GM06990 (cell line): ENCODE measurements at regions not wholly inside any gene's neighbourhood (a gene's known extent, or its start where the extent isn't known, plus 50 kb on each side); places are given as distances from the start of the nearest gene placed in this dataset.
A peak's percentile ranks its signal among the peaks of the same experiment; 100 is the strongest.
"Not testable (repeated sequence)": the region's sequence is repeated elsewhere in the genome, so short reads cannot be mapped to it uniquely, and the experiment has no call there.

Source experiments
- DNase-seq: peaks from one replicate; pipeline ENCODE4 v3.0.0-alpha.2; 2011; ENCODE audit not compliant: insufficient read length; ENCODE audit errors: extremely low read depth
- H3K27me3 ChIP-seq: replicated peaks from 2 replicates; pipeline ENCODE4 v1.6.0; 2011; ENCODE audit warnings: low read length; ENCODE audit not compliant: control insufficient read depth, insufficient read depth
- H3K36me3 ChIP-seq: 2 replicates; pipeline ENCODE4 v1.5.1; 2011; ENCODE audit warnings: low read length; ENCODE audit not compliant: control insufficient read depth, insufficient read depth
- H3K4me3 ChIP-seq: replicated peaks from 2 replicates; pipeline ENCODE4 v1.5.1; 2011; ENCODE audit warnings: low read depth, mild to moderate bottlenecking, control low read depth, low read length
- CTCF ChIP-seq: IDR thresholded peaks from 2 replicates; pipeline ENCODE4 v1.5.1; 2011; ENCODE audit warnings: low read length, control low read depth, mild to moderate bottlenecking, inconsistent platforms; ENCODE audit not compliant: insufficient read depth, poor library complexity, severe bottlenecking

- Histone ChIP-seq H3K27me3 (no peaks in the 10 kb centered on the region), H3K4me3 (no peak overlapping the region), H3K36me3 (no peaks in the 10 kb centered on the region)
- DNase-seq: no peak
- TF ChIP-seq CTCF: no peak
Observed at GRCh38 chr5:172534229-172535107, 80.1 kb upstream of the SH3PXD2B start.

GRCh38 chr5:172533399-172534228 lies 79.3 kb upstream of the SH3PXD2B start:
- peak; percentile 22 for DNase-seq
- TF ChIP-seq CTCF: no peak
- Histone ChIP-seq H3K36me3 (no peaks in the 10 kb centered on the region), H3K4me3 (no peak overlapping the region), H3K27me3 (no peaks in the 10 kb centered on the region)

DNA sequence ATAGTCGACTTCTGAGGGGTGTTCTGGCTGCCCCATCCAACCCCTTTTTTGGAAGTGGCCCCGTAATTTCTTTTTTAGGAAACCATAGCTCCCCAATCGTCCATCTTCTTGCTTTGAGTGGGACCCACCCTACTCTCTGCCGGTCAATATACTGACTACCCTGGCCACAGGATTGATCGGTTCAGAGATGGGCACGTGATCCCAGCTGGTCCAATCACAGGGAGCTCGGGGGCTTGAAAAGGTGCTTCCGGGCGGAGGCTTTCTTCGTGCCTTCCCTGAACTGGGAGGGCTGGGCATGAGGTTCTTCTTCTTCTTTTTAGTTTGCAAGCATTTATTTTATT lies 78.7 kb upstream of the SH3PXD2B start:
- no peak for DNase-seq

DNA sequence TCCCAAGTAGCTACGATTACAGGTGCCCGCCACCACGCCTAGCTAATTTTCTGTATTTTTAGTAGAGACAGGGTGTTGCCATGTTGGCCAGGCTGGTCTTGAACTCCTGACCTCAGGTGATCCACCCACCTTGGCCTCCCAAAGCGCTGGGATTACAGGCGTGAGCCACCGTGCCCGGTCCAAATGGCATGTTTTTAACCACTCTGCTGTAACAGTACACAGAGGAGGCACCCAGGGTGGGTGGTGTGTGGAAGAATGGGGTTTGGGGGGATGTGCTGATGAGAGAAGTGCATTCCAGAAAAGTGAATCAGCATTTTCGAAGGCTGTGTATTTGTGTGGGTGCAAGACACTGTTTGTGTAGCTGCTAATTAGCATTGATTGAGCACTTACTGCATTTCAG lies 78.1 kb upstream of the SH3PXD2B start:
- H3K36me3 ChIP-seq, H3K27me3 ChIP-seq, DNase-seq, H3K4me3 ChIP-seq: not testable (repeated sequence)

More for the DNA sequence above, 78.7 kb upstream of the SH3PXD2B start:
- no peak for TF ChIP-seq CTCF
- H3K36me3 ChIP-seq: no peaks in the 10 kb centered on the region
- H3K27me3 ChIP-seq: no peaks in the 10 kb centered on the region
- no peak overlapping the region for H3K4me3 ChIP-seq

DNA sequence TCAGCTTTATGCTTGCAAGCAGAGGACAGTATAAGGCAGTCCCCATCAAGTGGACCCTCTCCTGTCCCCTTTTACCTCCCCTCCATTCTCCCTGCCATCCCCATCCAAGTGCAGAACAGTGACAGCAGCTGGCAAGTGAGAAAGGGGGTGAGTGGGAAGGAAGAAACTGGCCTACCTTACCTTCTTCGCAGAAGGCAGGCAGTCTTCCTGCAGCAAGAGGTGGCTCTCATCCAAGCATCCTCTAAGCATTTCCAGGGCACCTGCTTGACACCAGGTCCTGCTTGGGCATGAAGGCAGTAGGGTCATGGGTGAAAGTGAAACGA lies 77.3 kb upstream of the SH3PXD2B start:
- no peak overlapping the region for H3K4me3 ChIP-seq
- no peak for TF ChIP-seq CTCF
- no peaks in the 10 kb centered on the region for H3K36me3 ChIP-seq
- no peaks in the 10 kb centered on the region for H3K27me3 ChIP-seq
- DNase-seq: no peak
